ENCODE measurements at regions not wholly inside any gene's neighbourhood (a gene's known extent, or its start where the extent isn't known, plus 50 kb on each side); places are given as distances from the start of the nearest gene placed in this dataset.

GRCh38 chr1:113266788-113267187, 123.5 kb upstream of the MAGI3 start:
- DNase-seq = no peak

DNA sequence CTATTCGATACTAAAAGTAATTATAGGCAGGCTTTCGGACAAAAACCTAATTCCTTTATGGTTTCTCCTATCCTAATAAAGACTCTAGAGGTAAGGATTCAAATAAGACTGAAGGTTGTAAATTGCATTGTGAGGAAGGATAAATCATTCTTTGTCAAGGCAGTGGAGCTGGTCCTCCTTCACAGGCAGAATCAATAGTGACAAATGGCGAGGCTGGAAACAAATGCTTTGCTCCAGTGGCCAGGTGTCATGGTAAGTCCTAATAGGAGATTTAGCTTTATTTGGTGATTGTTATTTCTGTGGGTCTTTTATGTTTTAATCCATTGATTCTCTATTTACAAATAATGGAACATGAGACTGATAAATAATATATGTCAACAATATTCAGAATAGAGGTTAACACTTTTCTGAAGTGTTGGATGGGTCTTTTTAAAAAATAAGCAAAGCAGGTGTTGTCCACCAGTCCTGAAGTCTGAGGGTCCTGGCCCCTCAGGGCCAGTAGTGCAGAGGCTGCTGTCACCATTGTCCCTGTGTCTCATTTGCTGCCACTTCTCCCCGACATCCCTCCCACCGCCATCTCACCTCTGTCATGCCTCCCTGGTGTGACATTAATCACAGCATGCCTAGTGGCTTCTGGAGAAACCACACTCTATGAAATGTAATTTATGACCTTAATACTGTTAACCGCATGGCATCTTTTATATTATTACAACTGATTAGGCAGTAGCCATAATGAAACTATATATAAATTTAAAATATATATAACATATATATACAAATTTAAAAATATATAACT, 120.9 kb upstream of the MAGI3 start:
- no peak for DNase-seq

DNA sequence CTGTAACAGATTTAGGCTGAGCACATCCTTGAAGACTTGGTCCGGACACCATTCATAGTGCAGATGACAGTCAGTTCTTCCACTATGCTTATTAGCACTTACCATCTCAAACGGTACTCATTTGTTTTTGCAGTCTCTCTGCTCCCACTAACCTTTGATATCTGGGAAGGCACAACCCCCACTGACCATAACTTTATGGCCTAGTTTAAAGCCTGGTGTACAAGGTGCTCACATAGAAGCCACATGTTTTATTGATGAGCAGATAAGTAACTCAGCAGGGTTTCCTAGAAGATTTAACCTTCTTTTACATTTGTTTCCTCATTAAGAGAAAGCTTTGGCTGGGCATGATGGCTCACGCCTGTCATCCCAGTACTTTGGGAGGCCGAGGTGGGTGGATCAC, 119.3 kb upstream of the MAGI3 start:
- DNase-seq = no peak

DNA sequence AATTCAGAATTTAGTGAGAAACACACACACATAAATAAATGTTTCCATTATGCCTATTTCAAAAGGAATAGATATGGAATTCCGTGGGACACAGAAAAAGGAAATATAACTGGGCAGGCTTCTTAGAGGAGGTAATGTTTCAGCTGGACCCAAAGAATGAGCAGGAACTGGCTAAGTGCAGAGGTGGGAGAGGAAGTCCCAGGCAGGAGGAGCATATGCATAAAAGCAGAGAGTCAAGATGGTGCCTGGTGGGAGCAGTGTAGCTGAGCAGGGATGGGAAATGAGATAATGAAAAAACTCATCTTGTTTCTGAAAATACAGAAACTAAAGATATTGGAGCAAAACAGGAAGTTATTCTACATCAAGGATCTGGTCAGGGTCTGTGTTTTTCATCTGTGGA, 115.2 kb upstream of the MAGI3 start:
- DNase-seq = no peak

GRCh38 chr1:113275691-113276090, 114.6 kb upstream of the MAGI3 start:
- DNase-seq = no peak

GRCh38 chr1:113276507-113276906, 113.8 kb upstream of the MAGI3 start:
- DNase-seq = peak; percentile 26

DNA sequence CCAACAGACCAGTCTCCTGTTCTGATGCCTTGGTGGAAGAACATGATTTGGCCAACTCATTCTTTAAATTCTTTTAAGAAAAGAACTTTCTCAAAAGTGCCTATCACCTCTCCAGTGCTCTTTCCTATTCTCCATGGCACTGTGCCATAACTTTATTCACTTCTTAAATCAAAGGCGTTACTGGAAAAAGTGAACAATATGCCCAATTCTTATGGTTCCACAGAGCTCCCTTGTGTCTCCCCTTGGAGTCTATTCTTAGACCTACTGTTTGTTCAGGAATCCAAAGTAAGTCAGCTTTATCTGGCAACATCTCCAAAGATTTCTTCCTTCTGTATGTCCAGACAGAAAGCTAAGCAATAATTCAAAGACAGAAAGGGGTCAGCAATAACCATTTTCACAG, 111.9 kb upstream of the MAGI3 start:
- no peak for DNase-seq

GRCh38 chr1:113278777-113279176, 111.5 kb upstream of the MAGI3 start:
- no peak for DNase-seq

- no peak for DNase-seq
These were observed 110.4 kb upstream of the MAGI3 start for GRCh38 chr1:113279776-113280391.

DNA sequence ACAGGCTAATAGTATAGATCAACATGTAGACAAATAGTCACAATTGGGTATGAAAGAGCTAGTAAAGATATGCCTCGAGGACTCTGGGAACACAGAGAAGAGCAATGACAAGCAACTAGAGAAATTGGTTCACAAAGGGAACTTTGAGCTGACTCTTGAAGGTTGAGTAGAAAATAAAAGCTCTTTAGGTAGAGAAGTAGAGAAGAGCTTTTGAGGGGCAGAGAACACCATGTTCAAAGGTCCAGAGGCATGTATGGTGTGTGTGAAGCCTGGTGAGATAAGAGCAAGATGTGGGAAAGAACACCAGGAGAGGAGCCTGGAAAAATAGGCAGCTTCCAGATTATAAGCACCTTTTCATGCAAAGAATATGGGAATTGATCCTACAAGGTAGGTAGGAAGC, 109.7 kb upstream of the MAGI3 start:
- no peak for DNase-seq

DNA sequence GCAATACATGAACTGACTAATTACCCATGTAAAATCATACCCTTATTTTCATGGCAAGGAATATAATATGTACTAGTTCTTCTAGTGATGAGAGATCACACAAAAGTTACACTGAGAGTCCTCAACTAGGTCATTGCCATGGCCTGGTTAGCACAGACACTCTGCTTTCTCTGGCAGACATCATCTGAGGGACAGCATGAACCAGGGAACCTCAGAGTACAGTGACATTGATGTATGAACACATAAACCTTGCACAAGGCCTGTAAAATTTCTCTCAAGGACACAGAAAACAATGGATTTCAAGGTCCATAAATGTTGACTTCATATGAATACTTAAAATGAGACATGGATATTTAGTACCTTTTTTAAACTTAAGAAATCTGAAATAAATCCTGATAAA, 108.8 kb upstream of the MAGI3 start:
- DNase-seq = no peak

GRCh38 chr1:113282008-113282892, 108.1 kb upstream of the MAGI3 start:
- no peak for DNase-seq

GRCh38 chr1:113282893-113283285, 107.4 kb upstream of the MAGI3 start:
- no peak for DNase-seq

DNA sequence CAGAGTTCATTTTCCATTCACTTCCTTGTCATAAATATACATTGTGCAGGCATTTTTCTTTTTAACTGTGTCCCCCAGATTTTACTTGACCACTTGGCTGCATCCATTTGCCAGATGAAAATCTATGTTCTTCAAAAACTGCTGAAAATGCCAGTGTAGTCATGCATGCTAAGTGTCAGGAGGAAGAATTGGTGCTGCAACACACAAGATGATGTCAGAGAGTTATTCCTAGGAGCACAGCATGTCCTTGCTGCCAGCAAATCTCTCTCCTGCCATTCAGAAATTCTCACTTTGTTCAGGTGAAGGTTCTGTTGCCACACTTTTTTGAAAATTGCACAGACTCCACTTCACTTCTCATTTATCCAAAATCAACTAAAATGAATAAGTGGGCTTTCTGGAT, 106.4 kb upstream of the MAGI3 start:
- DNase-seq = no peak

DNA sequence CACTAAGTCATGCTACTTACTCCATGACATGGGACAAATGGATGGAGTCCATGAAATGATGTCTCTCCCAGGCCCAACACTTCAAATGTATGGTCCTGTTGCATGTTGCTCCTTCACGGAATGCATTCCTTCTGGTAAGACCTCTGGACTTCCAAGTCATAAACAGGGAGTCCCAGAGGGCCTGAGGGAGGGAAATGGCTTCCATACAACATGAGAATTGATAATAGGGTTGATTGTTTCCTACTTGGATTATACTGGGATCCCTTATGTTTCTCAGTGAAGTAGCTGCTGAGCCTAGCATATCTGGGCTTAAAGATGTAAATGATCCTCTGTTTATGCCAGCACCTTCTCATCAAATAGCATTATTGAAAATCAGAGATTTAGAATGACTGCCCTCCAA, 104.2 kb upstream of the MAGI3 start:
- DNase-seq = no peak

DNA sequence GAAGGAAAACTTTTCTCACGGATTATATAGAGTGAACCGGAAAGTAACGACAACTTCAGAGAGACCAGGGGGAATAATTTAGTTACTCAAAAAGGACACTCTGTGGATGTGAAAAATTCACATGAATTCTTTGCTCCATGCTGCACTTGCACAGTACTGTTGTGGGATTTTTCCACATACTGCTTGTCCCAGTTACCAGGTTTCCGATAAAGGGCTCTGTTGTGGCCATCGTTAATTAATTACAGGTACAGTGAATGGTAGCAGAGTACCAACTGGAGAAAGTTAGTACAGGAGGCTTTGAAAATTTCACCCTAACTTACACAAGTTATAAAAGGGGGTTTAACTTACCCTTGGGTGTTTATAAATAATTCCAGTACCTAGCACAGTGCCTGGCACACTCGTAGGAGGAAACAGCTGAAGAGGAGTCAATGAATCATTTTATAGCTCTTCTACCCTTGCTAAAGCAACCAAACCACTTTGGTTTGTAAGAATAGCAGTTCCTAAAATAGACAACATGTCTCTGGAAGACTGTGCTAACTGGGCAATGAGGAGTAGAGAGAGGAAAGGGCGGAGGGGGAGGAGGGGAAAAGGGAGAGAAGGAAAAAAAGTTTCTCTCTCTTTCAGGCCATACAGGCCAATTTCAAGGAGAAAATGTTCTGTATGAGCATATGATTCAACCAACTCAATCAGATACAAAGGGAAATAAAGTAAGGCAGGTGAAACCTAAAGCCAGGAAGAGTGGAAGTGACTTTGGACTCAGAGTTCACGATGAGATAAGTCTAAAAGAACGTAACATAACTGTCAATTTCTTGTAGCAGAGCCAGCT, 98.3 kb upstream of the MAGI3 start:
- DNase-seq = no peak

GRCh38 chr1:113292603-113293255, 97.6 kb upstream of the MAGI3 start:
- no peak for DNase-seq

DNA sequence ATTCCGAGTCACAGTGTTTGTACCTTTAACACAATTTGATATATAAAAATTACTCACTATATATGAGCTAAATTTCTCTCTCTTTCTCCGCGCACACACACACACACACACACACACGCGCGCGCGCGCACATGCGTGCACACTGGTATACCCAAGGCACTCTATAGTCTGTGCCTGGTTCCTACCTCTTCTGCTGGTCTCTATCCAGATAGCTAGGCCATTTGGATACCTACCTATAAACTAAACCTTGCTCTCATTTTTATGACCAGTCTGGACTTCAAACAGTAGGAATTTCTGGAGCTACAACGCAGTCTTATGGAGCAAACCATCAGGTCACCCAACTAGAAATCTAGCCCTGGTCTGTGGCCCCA, 97.1 kb upstream of the MAGI3 start:
- no peak for DNase-seq

DNA sequence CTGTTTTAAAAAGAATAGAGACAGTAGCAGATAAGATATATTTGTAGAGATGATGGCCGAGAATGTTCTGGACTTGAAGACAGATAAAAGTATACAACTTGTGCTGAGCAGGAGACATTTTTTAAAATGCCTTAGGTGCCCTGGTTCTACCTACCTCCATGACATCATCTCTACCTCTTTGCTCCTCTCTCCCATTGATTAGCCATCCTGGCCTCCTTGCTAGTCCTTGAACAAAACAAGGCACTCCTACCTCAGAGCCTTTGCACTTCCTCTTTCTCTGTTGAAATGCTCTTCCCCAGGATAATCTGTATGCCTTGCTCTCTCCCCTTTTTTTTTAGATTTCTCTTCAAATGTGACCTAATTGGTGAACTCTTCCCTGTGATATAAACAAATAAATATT, 92.6 kb upstream of the MAGI3 start:
- DNase-seq = no peak

GRCh38 chr1:113298941-113299340, 91.4 kb upstream of the MAGI3 start:
- no peak for DNase-seq

DNA sequence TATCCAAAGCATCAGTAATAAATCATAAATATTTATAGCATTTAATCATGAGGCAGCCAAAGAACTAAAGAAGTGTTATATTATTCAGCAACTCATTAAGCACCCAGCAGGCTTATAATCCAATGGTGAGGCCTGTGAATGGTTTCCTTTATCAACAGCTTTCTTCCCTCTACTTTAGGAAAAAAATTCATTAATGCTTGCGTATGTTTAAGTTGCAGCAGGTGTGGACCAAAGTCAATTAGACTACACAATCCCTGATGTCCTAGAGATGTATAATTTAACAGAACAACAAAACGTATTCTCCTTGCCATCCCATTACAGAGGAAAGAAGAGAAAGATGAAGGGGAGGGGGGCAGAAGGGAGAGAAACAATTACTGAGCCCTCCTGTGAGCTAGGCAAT, 87.7 kb upstream of the MAGI3 start:
- no peak for DNase-seq

DNA sequence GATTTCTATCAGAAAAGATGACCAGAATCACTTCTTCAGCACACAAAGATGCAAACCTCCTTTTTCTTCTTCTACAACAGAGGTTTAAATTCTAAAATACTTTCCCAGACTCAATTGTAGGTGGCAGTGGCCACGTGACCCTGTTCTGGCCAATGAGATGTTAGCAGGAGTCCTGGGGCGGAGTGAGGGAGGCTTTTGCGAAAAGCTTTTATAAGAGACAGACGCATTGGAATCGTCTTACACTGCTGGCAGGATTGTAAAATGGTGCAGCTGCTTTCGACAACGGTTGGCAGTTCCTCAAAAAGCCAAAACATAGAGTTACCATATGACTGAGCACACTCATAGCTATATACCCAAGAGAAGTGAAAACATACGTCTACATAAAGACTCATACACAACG, 87.0 kb upstream of the MAGI3 start:
- DNase-seq = no peak

Measured in activated CD4-positive, alpha-beta T cell treated with anti-CD3 and anti-CD28 coated beads, Interleukin-10, Interleukin-2, amounts not matched to agents 100 ng/mL and 50 ng/mL, durations not matched to agents 16 hours and 8 hours (primary cell).